ENCODE measurements at regions not wholly inside any gene's neighbourhood (a gene's known extent, or its start where the extent isn't known, plus 50 kb on each side); places are given as distances from the start of the nearest gene placed in this dataset.

GRCh38 chr22:49678842-49679170 is 148.9 kb downstream of the BRD1 start:
- TF ChIP-seq, protein P1, sequence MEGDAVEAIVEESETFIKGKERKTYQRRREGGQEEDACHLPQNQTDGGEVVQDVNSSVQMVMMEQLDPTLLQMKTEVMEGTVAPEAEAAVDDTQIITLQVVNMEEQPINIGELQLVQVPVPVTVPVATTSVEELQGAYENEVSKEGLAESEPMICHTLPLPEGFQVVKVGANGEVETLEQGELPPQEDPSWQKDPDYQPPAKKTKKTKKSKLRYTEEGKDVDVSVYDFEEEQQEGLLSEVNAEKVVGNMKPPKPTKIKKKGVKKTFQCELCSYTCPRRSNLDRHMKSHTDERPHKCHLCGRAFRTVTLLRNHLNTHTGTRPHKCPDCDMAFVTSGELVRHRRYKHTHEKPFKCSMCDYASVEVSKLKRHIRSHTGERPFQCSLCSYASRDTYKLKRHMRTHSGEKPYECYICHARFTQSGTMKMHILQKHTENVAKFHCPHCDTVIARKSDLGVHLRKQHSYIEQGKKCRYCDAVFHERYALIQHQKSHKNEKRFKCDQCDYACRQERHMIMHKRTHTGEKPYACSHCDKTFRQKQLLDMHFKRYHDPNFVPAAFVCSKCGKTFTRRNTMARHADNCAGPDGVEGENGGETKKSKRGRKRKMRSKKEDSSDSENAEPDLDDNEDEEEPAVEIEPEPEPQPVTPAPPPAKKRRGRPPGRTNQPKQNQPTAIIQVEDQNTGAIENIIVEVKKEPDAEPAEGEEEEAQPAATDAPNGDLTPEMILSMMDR (IDR thresholded peaks at IDR 0.05; ENCODE audit: control insufficient read depth, insufficient read depth, low read depth, low read length, missing control alignments), result no peak
- no peak overlapping the region for H3K4me3 ChIP-seq (ENCODE audit: control insufficient read depth, low read depth, low read length)

GRCh38 chr22:49678137-49678841 is 149.4 kb downstream of the BRD1 start:
- TF ChIP-seq, protein P1 (IDR thresholded peaks at IDR 0.05; ENCODE audit: control insufficient read depth, insufficient read depth, low read depth, low read length, missing control alignments), result no peak

More at GRCh38 chr22:49678842-49679170, 148.9 kb downstream of the BRD1 start:
- DNase-seq (ENCODE audit: low read depth), result no peak

DNA sequence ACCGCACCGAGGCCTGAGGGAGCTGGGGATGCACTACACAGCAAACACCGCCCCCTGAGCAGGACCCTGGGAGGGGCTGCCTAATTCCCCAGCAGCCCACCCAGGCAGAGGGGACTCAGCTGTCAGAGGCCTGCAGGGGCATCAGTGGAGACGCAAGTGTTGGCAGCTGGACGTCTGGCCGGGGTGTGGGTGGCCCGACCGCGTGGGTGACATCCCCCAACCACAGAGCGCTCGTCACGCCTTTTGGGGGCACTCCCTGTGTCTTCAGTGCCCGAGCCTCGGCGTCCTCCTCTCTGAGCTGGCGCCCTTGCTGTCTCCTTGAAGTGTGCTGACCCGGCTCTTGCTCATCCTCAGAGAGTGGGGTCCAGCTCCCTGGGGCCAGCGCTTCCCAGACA is 150.2 kb downstream of the BRD1 start:
- TF ChIP-seq, protein P1 (IDR thresholded peaks at IDR 0.05; ENCODE audit: control insufficient read depth, insufficient read depth, low read depth, low read length, missing control alignments), result no peak
- DNase-seq (ENCODE audit: low read depth), result no peak
- H3K4me3 ChIP-seq (ENCODE audit: control insufficient read depth, low read depth, low read length), result no peak overlapping the region

More at GRCh38 chr22:49678137-49678841, 149.4 kb downstream of the BRD1 start:
- DNase-seq (ENCODE audit: low read depth), result no peak
- no peak overlapping the region for H3K4me3 ChIP-seq (ENCODE audit: control insufficient read depth, low read depth, low read length)

- DNase-seq (ENCODE audit: low read depth), result no peak
- TF ChIP-seq, protein P1 (IDR thresholded peaks at IDR 0.05; ENCODE audit: control insufficient read depth, insufficient read depth, low read depth, low read length, missing control alignments), result no peak
- H3K4me3 ChIP-seq (ENCODE audit: control insufficient read depth, low read depth, low read length), result no peak overlapping the region
Measured at GRCh38 chr22:49676783-49677494, 150.7 kb downstream of the BRD1 start.

DNA sequence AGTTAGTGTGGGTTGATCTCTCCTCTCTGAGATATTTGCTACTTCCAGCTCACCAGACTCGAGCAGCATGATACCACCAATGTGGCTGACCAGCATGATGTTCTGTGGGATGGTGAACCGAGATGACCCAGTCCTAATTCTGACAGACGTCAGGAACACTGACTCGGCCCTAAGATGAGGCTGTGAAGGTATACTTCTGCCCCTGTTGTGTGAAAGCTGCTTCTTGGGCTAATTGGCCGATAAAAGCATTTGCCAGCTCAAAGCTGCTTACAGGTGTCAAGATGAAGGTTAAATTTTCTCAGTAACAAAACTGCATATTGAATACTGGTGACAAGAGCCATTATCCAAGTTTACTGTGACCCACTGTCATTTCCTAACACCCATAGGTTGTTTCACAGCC is 151.4 kb downstream of the BRD1 start:
- DNase-seq (ENCODE audit: low read depth), result no peak
- H3K4me3 ChIP-seq (ENCODE audit: control insufficient read depth, low read depth, low read length), result no peak overlapping the region
- TF ChIP-seq, protein P1 (IDR thresholded peaks at IDR 0.05; ENCODE audit: control insufficient read depth, insufficient read depth, low read depth, low read length, missing control alignments), result no peak

- TF ChIP-seq, protein P1 (IDR thresholded peaks at IDR 0.05; ENCODE audit: control insufficient read depth, insufficient read depth, low read depth, low read length, missing control alignments), result no peak
Measured at GRCh38 chr22:49674479-49675050, 153.1 kb downstream of the BRD1 start.

More at GRCh38 chr22:49674479-49675050, 153.1 kb downstream of the BRD1 start:
- DNase-seq (ENCODE audit: low read depth), result no peak
- H3K4me3 ChIP-seq (ENCODE audit: control insufficient read depth, low read depth, low read length), result no peak overlapping the region

Data from AG09309 (cell line).